ENCODE measurements at regions not wholly inside any gene's neighbourhood (a gene's known extent, or its start where the extent isn't known, plus 50 kb on each side); places are given as distances from the start of the nearest gene placed in this dataset.

DNA sequence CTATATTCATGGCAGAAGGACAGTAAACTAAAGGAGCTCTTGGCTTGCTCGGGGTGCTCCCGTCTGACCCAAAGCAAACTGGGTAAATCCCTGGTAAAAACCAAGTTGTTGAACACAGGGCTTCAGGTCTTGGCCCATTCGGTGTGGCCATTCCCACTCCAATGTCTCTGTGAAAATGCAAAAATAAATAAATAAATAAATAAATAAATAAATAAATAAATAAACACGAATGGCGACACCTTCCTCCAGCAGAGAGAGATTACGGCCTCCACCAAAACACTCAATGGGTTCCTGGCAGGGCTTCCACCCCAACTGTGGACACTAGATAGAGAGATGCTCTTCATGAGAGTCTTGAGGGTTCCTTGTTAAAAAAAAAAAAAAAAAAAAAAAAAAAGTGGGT, 325.3 kb downstream of the SOX9 start:
- Histone ChIP-seq H3K9me2 (replicated peaks; ENCODE audit: insufficient read depth, low read length) (no peaks in the 10 kb centered on the region), H3K79me2 (ENCODE audit: low read length) (peaks cover 97% of the 10 kb centered on the region), H2AFZ (ENCODE audit: low read length) (no peak overlapping the region), H3K36me3 (replicated peaks; ENCODE audit: insufficient read depth, low read length) (no peaks in the 10 kb centered on the region), H3K27me3 (replicated peaks; ENCODE audit: insufficient read depth, low read length) (no peaks in the 10 kb centered on the region), H3K27ac (ENCODE audit: low read length) (no peak overlapping the region), H4K20me1 (ENCODE audit: insufficient read depth, low read length) (no peaks in the 10 kb centered on the region; the same call in 1 of the 2 replicates), H3K4me3 (ENCODE audit: low read length) (no peak overlapping the region), H3F3A (ENCODE audit: insufficient read depth, low read length) (no peaks in the 10 kb centered on the region), H3K4me1 (ENCODE audit: low read length) (peaks cover 21% of the 10 kb centered on the region), H3K9ac (ENCODE audit: low read length) (no peak overlapping the region), H3K9me3 (replicated peaks; ENCODE audit: insufficient read depth, low read length) (no peaks in the 10 kb centered on the region), H3K4me2 (ENCODE audit: low read depth, low read length) (no peak overlapping the region)
- no peak for DNase-seq
- no peak for TF ChIP-seq EZH2phosphoT487 (IDR thresholded peaks at IDR 0.05; ENCODE audit: low read length)
- TF ChIP-seq, protein P1, sequence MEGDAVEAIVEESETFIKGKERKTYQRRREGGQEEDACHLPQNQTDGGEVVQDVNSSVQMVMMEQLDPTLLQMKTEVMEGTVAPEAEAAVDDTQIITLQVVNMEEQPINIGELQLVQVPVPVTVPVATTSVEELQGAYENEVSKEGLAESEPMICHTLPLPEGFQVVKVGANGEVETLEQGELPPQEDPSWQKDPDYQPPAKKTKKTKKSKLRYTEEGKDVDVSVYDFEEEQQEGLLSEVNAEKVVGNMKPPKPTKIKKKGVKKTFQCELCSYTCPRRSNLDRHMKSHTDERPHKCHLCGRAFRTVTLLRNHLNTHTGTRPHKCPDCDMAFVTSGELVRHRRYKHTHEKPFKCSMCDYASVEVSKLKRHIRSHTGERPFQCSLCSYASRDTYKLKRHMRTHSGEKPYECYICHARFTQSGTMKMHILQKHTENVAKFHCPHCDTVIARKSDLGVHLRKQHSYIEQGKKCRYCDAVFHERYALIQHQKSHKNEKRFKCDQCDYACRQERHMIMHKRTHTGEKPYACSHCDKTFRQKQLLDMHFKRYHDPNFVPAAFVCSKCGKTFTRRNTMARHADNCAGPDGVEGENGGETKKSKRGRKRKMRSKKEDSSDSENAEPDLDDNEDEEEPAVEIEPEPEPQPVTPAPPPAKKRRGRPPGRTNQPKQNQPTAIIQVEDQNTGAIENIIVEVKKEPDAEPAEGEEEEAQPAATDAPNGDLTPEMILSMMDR (IDR thresholded peaks at IDR 0.05; ENCODE audit: low read length), result no peak
- TF ChIP-seq EZH2 (optimal IDR thresholded peaks at IDR 0.05; ENCODE audit: low read depth, low read length), result no peak

DNA sequence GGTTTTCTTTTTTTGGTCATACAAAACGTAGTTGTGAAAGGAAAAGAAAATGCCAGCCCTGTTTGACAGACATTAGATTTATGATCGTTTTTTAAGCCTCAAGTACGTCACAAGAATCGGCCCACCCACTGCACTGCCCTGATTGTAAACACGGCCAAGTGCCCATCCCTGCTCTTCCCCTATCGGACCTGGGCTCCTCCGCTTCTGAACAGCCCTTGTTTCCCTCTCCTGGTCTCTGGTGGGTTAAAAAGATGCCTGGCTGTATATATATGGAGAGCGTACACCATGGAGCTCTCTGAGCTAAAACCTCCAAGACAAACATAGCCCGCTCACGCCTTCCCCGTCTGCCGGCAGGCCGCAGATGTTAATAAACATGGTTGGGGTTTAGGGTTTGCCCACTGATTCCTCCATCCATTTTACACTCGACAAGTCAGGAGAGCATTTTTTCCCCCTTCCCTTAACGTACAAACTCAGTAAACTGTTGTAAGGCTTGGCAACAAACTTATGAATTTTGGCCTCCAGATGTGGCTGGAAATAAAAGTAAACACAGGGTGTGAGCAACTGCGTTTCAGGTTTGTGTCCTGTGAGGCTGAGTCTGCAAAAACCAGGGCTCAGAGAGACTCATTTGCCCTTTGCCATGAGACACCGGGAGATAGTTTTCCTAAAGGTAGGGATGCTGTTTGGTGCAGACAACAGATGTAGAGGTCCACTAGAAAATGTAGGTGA, 325.9 kb downstream of the SOX9 start:
- H3F3A ChIP-seq (ENCODE audit: insufficient read depth, low read length), result no peaks in the 10 kb centered on the region
- H3K79me2 ChIP-seq (ENCODE audit: low read length), result peaks cover 97% of the 10 kb centered on the region
- no peaks in the 10 kb centered on the region for H3K36me3 ChIP-seq (replicated peaks; ENCODE audit: insufficient read depth, low read length)
- no peaks in the 10 kb centered on the region for H3K9me3 ChIP-seq (replicated peaks; ENCODE audit: insufficient read depth, low read length)
- no peak overlapping the region for H3K4me3 ChIP-seq (ENCODE audit: low read length)
- peaks cover 21% of the 10 kb centered on the region for H3K4me1 ChIP-seq (ENCODE audit: low read length)
- H3K27ac ChIP-seq (ENCODE audit: low read length), result no peak overlapping the region
- no peak overlapping the region for H3K4me2 ChIP-seq (ENCODE audit: low read depth, low read length)
- no peaks in the 10 kb centered on the region for H3K27me3 ChIP-seq (replicated peaks; ENCODE audit: insufficient read depth, low read length)
- no peak for DNase-seq
- H3K9me2 ChIP-seq (replicated peaks; ENCODE audit: insufficient read depth, low read length), result no peaks in the 10 kb centered on the region
- TF ChIP-seq, protein P1 (IDR thresholded peaks at IDR 0.05; ENCODE audit: low read length), result no peak
- TF ChIP-seq EZH2 (optimal IDR thresholded peaks at IDR 0.05; ENCODE audit: low read depth, low read length), result no peak
- no peak for TF ChIP-seq EZH2phosphoT487 (IDR thresholded peaks at IDR 0.05; ENCODE audit: low read length)
- no peak overlapping the region for H2AFZ ChIP-seq (ENCODE audit: low read length)
- no peak overlapping the region for H3K9ac ChIP-seq (ENCODE audit: low read length)
- no peaks in the 10 kb centered on the region; the same call in 1 of the 2 replicates for H4K20me1 ChIP-seq (ENCODE audit: insufficient read depth, low read length)

DNA sequence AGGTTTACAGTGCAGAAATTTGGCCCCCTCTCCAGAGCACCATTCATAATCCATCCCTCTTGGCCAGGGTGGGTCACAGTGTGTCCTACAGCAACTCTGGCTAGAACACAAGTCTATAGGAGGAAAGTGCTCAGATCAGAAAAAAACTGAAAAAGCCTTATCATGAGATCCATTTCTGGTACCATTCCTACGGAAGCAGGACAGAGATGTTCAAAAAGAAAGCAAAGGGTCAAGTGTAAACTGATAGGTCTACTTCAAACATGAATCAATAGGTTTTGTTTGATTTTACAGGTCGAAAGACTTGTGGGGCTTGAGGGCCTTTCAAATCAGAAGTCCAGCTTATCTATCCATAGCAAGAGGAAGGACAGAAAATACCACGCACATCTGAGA, 326.4 kb downstream of the SOX9 start:
- Histone ChIP-seq H3K27ac (ENCODE audit: low read length) (no peak overlapping the region), H3K27me3 (replicated peaks; ENCODE audit: insufficient read depth, low read length) (no peaks in the 10 kb centered on the region), H3K36me3 (replicated peaks; ENCODE audit: insufficient read depth, low read length) (no peaks in the 10 kb centered on the region), H2AFZ (ENCODE audit: low read length) (no peak overlapping the region), H4K20me1 (ENCODE audit: insufficient read depth, low read length) (no peaks in the 10 kb centered on the region; the same call in 1 of the 2 replicates), H3K9me2 (replicated peaks; ENCODE audit: insufficient read depth, low read length) (no peaks in the 10 kb centered on the region), H3K9me3 (replicated peaks; ENCODE audit: insufficient read depth, low read length) (no peaks in the 10 kb centered on the region), H3F3A (ENCODE audit: insufficient read depth, low read length) (no peaks in the 10 kb centered on the region), H3K4me2 (ENCODE audit: low read depth, low read length) (peak overlapping the region; percentile 50; the same call in 1 of the 2 replicates), H3K9ac (ENCODE audit: low read length) (no peak overlapping the region), H3K79me2 (ENCODE audit: low read length) (peaks cover 97% of the 10 kb centered on the region), H3K4me1 (ENCODE audit: low read length) (peaks cover 21% of the 10 kb centered on the region), H3K4me3 (ENCODE audit: low read length) (no peak overlapping the region)
- no peak for DNase-seq
- TF ChIP-seq EZH2 (optimal IDR thresholded peaks at IDR 0.05; ENCODE audit: low read depth, low read length), result no peak
- no peak for TF ChIP-seq EZH2phosphoT487 (IDR thresholded peaks at IDR 0.05; ENCODE audit: low read length)

DNA sequence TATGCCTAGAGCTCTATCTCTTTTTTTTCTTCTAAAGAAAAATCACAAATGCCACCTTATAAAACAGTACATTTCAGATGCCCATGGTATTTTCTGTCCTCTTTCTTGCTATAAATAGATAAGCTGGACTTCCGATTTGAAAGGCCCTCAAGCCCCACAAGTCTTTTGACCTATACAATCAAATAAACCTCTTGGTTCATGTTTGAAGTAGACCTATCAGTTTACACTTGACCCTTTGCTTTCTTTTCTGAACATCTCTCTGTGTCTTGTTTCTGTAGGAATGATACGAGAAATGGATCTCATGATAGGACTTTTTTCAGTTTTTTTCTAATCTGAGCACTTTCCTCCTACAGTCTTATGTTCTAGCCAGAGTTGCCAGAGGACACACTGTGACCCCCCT, 327.2 kb downstream of the SOX9 start:
- Histone ChIP-seq H3K4me1 (ENCODE audit: low read length) (peaks cover 21% of the 10 kb centered on the region), H2AFZ (ENCODE audit: low read length) (no peak overlapping the region), H3K27me3 (replicated peaks; ENCODE audit: insufficient read depth, low read length) (no peaks in the 10 kb centered on the region), H4K20me1 (ENCODE audit: insufficient read depth, low read length) (no peaks in the 10 kb centered on the region; the same call in 1 of the 2 replicates), H3K9me3 (replicated peaks; ENCODE audit: insufficient read depth, low read length) (no peaks in the 10 kb centered on the region), H3K9me2 (replicated peaks; ENCODE audit: insufficient read depth, low read length) (no peaks in the 10 kb centered on the region), H3K4me3 (ENCODE audit: low read length) (no peak overlapping the region), H3K36me3 (replicated peaks; ENCODE audit: insufficient read depth, low read length) (no peaks in the 10 kb centered on the region), H3K27ac (ENCODE audit: low read length) (peak overlapping the region; percentile 13; the same call in 1 of the 2 replicates), H3F3A (ENCODE audit: insufficient read depth, low read length) (no peaks in the 10 kb centered on the region), H3K9ac (ENCODE audit: low read length) (no peak overlapping the region), H3K79me2 (ENCODE audit: low read length) (peaks cover 97% of the 10 kb centered on the region), H3K4me2 (ENCODE audit: low read depth, low read length) (peak overlapping the region; percentile 50)
- TF ChIP-seq EZH2 (optimal IDR thresholded peaks at IDR 0.05; ENCODE audit: low read depth, low read length) (no peak), EZH2phosphoT487 (IDR thresholded peaks at IDR 0.05; ENCODE audit: low read length) (no peak)
- TF ChIP-seq, protein P1 (IDR thresholded peaks at IDR 0.05; ENCODE audit: low read length), result no peak
- peak; percentile 25 for DNase-seq
